GM10266 (cell line): ENCODE measurements at regions not wholly inside any gene's neighbourhood (a gene's known extent, or its start where the extent isn't known, plus 50 kb on each side); places are given as distances from the start of the nearest gene placed in this dataset.

Source experiments
- DNase-seq: peaks from one replicate; pipeline ENCODE4 v3.0.0; 2012; ENCODE audit errors: extremely low spot score
- TF ChIP-seq, protein P1 (sequence below): IDR thresholded peaks from 2 replicates; pipeline ENCODE4 v1.5.1; 2012; ENCODE audit warnings: mild to moderate bottlenecking, low read depth; ENCODE audit not compliant: control insufficient read depth, insufficient read depth; ENCODE audit errors: missing control alignments

- no peak for DNase-seq
- TF ChIP-seq, protein P1, sequence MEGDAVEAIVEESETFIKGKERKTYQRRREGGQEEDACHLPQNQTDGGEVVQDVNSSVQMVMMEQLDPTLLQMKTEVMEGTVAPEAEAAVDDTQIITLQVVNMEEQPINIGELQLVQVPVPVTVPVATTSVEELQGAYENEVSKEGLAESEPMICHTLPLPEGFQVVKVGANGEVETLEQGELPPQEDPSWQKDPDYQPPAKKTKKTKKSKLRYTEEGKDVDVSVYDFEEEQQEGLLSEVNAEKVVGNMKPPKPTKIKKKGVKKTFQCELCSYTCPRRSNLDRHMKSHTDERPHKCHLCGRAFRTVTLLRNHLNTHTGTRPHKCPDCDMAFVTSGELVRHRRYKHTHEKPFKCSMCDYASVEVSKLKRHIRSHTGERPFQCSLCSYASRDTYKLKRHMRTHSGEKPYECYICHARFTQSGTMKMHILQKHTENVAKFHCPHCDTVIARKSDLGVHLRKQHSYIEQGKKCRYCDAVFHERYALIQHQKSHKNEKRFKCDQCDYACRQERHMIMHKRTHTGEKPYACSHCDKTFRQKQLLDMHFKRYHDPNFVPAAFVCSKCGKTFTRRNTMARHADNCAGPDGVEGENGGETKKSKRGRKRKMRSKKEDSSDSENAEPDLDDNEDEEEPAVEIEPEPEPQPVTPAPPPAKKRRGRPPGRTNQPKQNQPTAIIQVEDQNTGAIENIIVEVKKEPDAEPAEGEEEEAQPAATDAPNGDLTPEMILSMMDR = no peak
These were observed 78.0 kb downstream of the SAMD9 start for GRCh38 chr7:93039786-93040185.

GRCh38 chr7:93039282-93039681, 78.5 kb downstream of the SAMD9 start:
- TF ChIP-seq, protein P1 = no peak

GRCh38 chr7:93036807-93037206, 81.0 kb downstream of the SAMD9 start:
- TF ChIP-seq, protein P1 = no peak
- peak; percentile 46 for DNase-seq

More at GRCh38 chr7:93039282-93039681, 78.5 kb downstream of the SAMD9 start:
- DNase-seq = no peak

- TF ChIP-seq, protein P1 = no peak
- DNase-seq = no peak
These were observed 81.6 kb downstream of the SAMD9 start for GRCh38 chr7:93036149-93036640.

DNA sequence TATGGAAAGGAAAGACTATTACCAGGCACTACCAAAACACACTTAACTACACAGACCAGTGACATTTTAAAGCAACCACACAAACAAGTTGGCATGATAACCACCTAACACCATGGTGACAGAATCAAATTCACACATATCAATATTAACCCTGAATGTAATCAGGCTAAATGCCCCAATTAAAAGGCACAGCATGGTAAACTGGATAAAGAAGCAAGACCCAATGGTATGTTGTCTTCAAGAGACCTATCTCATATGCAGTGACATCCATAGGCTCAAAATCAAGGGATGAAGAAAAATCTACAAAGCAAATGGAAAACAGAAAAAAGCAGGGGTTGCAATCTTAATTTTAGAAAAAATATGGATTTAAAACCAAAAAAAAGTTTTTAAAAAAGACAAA, 86.0 kb downstream of the SAMD9 start:
- TF ChIP-seq, protein P1 = no peak
- DNase-seq = no peak

DNA sequence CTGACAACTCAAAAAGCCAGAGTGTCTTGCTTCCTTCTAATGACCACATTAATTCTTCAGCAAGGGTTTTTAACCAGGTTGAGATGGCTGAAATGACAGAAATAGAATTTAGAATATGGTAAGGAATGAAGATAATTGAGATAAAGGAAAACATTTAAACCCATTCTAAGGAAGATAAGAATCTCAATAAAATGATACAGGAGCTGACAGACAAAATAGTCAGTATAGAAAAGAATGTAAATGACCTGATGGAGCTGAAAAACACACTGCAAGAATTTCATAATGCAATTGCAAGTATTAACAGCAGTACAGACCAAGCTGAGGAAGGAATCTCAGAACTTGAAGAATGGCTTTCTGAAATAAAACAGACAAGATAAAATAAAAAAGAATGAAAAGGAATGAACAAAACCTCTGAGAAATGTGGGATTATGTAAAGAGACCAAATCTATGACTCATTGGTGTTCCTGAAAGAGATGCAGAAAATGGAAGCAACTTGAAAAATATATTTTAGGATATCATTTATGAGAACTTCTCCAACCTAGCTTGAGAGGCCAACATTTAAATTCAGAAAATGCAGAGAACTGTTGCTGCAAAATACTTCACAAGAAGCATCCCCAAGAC, 87.1 kb downstream of the SAMD9 start:
- TF ChIP-seq, protein P1 = no peak
- DNase-seq = no peak

DNA sequence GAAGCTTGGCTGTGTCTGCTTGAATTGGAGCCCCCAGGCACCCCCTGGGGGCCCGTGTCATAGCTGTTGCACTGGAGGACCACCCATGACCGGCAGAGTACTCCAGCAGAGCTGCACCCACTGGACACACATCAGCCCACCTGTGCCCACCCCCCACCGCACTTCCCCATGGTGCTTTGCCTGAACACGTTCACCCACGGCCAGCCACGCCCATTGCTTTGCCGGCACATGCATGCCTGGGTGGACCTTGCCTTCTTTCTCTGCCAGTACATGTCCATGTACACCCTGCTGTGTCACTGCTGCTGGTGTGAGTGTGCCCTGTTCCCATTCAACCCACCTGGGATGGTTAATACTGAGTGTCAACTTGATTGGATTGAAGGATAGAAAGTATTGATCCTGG, 88.7 kb downstream of the SAMD9 start:
- TF ChIP-seq, protein P1 = no peak
- no peak for DNase-seq
